ENCODE measurements at regions not wholly inside any gene's neighbourhood (a gene's known extent, or its start where the extent isn't known, plus 50 kb on each side); places are given as distances from the start of the nearest gene placed in this dataset.

- TF ChIP-seq CTCF (IDR thresholded peaks at IDR 0.05) (no peak), POLR2A (IDR thresholded peaks at IDR 0.05) (no peak), POLR2AphosphoS5 (IDR thresholded peaks at IDR 0.05) (no peak)
Observed at GRCh38 chr9:82122731-82123130, 134.2 kb downstream of the SPATA31D1 start.

Data from suprapubic skin (tissue), 4 donors.